ENCODE measurements at regions not wholly inside any gene's neighbourhood (a gene's known extent, or its start where the extent isn't known, plus 50 kb on each side); places are given as distances from the start of the nearest gene placed in this dataset.
A peak's percentile ranks its signal among the peaks of the same experiment; 100 is the strongest.

DNA sequence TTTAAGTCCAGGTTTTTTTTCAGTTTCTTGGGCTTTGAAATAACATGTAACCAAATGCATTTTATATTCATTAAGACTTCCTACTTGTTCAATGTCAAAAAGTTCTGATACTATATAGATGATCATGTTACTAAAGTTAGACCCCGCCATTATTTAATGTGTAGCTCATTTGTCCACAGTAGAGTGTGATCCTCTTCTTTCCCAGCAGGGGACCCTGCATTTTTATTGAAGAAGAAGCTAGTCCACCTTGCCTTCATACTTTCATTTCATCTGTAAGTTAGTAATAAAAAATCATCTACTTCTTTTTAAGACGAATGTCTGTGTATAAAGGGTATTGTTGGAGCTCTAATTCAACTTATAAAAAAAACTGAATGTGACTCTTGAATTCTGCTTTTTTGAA, 404.6 kb downstream of the SI start:
- DNase-seq (ENCODE audit: low read depth): no peak
- H3K4me3 ChIP-seq (ENCODE audit: low read length): no peak overlapping the region
- no peak for TF ChIP-seq CTCF (conservative IDR thresholded peaks at IDR 0.05; ENCODE audit: low read length)

DNA sequence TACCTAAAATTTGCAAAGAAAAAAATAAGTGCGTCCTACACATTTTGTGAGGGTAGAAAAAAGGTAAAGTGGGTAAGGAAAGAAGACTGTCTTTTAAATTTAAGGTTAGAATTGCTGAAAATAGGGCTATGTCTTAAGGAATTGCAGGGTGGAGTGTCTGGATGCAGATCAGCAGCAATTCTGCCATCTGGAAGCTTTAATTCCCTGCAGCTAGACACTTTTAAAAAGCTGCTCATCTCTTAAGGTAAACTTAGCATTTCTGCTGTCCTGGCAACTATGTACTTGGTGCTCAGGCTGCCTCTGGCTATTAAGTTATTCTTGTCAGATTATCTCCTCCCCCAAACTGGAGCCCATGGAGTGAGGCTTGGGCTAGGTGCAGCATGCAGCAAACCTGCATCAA, 420.2 kb downstream of the SI start:
- no peak overlapping the region for H3K4me3 ChIP-seq (ENCODE audit: low read length)
- TF ChIP-seq CTCF (conservative IDR thresholded peaks at IDR 0.05; ENCODE audit: low read length): no peak
- no peak for DNase-seq (ENCODE audit: low read depth)

DNA sequence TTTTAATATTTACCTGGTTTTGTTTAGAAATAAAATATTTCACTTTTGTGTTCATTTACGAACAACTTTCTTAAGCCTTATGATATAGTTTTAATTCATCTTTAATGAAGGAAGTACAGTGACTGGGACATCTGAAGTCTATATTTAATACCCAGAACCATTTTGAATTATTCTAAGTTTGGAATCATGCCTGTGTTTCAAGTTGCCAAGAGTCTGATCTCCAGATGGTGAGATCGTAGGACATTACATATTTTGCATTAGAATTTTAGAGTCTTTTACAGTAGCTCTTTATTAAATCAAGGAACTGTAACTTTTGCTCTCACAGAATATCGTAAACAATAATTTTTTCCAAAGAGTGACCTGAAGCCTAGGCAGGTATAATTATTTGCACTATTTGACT, 420.7 kb downstream of the SI start:
- DNase-seq (ENCODE audit: low read depth): no peak
- no peak for TF ChIP-seq CTCF (conservative IDR thresholded peaks at IDR 0.05; ENCODE audit: low read length)
- no peak overlapping the region for H3K4me3 ChIP-seq (ENCODE audit: low read length)

GRCh38 chr3:164655462-164655861, 422.8 kb downstream of the SI start:
- no peak for DNase-seq (ENCODE audit: low read depth)
- TF ChIP-seq CTCF (conservative IDR thresholded peaks at IDR 0.05; ENCODE audit: low read length): no peak
- no peak overlapping the region for H3K4me3 ChIP-seq (ENCODE audit: low read length)

GRCh38 chr3:164641071-164641470, 437.2 kb downstream of the SI start:
- no peak for TF ChIP-seq CTCF (conservative IDR thresholded peaks at IDR 0.05; ENCODE audit: low read length)
- H3K4me3 ChIP-seq (ENCODE audit: low read length): no peak overlapping the region
- DNase-seq (ENCODE audit: low read depth): peak; percentile 57

GRCh38 chr3:164640591-164640990, 437.7 kb downstream of the SI start:
- peak; percentile 20 for DNase-seq (ENCODE audit: low read depth)
- no peak for TF ChIP-seq CTCF (conservative IDR thresholded peaks at IDR 0.05; ENCODE audit: low read length)
- no peak overlapping the region for H3K4me3 ChIP-seq (ENCODE audit: low read length)

- no peak for TF ChIP-seq CTCF (conservative IDR thresholded peaks at IDR 0.05; ENCODE audit: low read length)
- H3K4me3 ChIP-seq (ENCODE audit: low read length): no peak overlapping the region
- no peak for DNase-seq (ENCODE audit: low read depth)
Measured at GRCh38 chr3:164620956-164621355, 457.3 kb downstream of the SI start.
